ENCODE measurements at regions not wholly inside any gene's neighbourhood (a gene's known extent, or its start where the extent isn't known, plus 50 kb on each side); places are given as distances from the start of the nearest gene placed in this dataset.

GRCh38 chr6:169051371-169051770, 202.3 kb downstream of the THBS2 start:
- TF ChIP-seq YY1 (IDR thresholded peaks at IDR 0.05; ENCODE audit: low read depth) = no peak
- TF ChIP-seq, protein P1, sequence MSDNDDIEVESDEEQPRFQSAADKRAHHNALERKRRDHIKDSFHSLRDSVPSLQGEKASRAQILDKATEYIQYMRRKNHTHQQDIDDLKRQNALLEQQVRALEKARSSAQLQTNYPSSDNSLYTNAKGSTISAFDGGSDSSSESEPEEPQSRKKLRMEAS (IDR thresholded peaks at IDR 0.05) = no peak
- TF ChIP-seq TEAD4 (IDR thresholded peaks at IDR 0.05) = no peak
- no peak for TF ChIP-seq USF1 (IDR thresholded peaks at IDR 0.05)
- TF ChIP-seq, protein P2, sequence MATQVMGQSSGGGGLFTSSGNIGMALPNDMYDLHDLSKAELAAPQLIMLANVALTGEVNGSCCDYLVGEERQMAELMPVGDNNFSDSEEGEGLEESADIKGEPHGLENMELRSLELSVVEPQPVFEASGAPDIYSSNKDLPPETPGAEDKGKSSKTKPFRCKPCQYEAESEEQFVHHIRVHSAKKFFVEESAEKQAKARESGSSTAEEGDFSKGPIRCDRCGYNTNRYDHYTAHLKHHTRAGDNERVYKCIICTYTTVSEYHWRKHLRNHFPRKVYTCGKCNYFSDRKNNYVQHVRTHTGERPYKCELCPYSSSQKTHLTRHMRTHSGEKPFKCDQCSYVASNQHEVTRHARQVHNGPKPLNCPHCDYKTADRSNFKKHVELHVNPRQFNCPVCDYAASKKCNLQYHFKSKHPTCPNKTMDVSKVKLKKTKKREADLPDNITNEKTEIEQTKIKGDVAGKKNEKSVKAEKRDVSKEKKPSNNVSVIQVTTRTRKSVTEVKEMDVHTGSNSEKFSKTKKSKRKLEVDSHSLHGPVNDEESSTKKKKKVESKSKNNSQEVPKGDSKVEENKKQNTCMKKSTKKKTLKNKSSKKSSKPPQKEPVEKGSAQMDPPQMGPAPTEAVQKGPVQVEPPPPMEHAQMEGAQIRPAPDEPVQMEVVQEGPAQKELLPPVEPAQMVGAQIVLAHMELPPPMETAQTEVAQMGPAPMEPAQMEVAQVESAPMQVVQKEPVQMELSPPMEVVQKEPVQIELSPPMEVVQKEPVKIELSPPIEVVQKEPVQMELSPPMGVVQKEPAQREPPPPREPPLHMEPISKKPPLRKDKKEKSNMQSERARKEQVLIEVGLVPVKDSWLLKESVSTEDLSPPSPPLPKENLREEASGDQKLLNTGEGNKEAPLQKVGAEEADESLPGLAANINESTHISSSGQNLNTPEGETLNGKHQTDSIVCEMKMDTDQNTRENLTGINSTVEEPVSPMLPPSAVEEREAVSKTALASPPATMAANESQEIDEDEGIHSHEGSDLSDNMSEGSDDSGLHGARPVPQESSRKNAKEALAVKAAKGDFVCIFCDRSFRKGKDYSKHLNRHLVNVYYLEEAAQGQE (IDR thresholded peaks at IDR 0.05; ENCODE audit: low read depth) = no peak
- no peak for TF ChIP-seq NFIC (IDR thresholded peaks at IDR 0.05)
- no peak for TF ChIP-seq EGR1 (IDR thresholded peaks at IDR 0.05)
- TF ChIP-seq ZBTB7A (IDR thresholded peaks at IDR 0.05; ENCODE audit: low read depth) = no peak
- TF ChIP-seq TCF12 (IDR thresholded peaks at IDR 0.05; ENCODE audit: low read depth) = no peak
- TF ChIP-seq RAD21 (IDR thresholded peaks at IDR 0.05; ENCODE audit: low read depth) = no peak
- TF ChIP-seq CEBPB (IDR thresholded peaks at IDR 0.05) = no peak
- no peak for TF ChIP-seq EP300 (IDR thresholded peaks at IDR 0.05; ENCODE audit: borderline replicate concordance)

DNA sequence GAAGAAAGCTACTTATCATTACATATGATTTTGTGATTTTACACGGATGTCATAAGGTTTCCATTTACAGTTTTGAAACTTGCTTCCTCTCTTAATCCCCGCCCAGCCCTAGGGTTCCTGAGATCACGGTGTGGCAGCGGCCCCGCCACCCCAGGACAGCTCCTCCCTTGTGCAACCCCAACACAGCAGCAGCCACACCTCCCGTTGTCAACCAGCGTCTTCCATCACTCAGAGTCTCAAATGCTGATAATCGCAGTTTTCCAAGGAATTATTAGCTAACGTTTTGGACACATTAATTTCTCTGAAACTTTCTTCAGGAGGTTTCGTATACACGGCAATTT, 204.8 kb downstream of the THBS2 start:
- TF ChIP-seq, protein P1 (IDR thresholded peaks at IDR 0.05) = no peak
- TF ChIP-seq USF1 (IDR thresholded peaks at IDR 0.05) (no peak), YY1 (IDR thresholded peaks at IDR 0.05; ENCODE audit: low read depth) (no peak), TEAD4 (IDR thresholded peaks at IDR 0.05) (no peak), CEBPB (IDR thresholded peaks at IDR 0.05) (no peak), EP300 (IDR thresholded peaks at IDR 0.05; ENCODE audit: borderline replicate concordance) (no peak), RAD21 (IDR thresholded peaks at IDR 0.05; ENCODE audit: low read depth) (no peak), ZBTB7A (IDR thresholded peaks at IDR 0.05; ENCODE audit: low read depth) (no peak), NFIC (IDR thresholded peaks at IDR 0.05) (no peak)

GRCh38 chr6:169048185-169048864, 205.3 kb downstream of the THBS2 start:
- TF ChIP-seq CEBPB (IDR thresholded peaks at IDR 0.05) (no peak), EP300 (IDR thresholded peaks at IDR 0.05; ENCODE audit: borderline replicate concordance) (no peak), NFIC (IDR thresholded peaks at IDR 0.05) (no peak), YY1 (IDR thresholded peaks at IDR 0.05; ENCODE audit: low read depth) (no peak), CREB1 (IDR thresholded peaks at IDR 0.05; ENCODE audit: low read depth) (no peak), RAD21 (IDR thresholded peaks at IDR 0.05; ENCODE audit: low read depth) (no peak), TEAD4 (IDR thresholded peaks at IDR 0.05) (no peak), EGR1 (IDR thresholded peaks at IDR 0.05) (no peak), TAF1 (IDR thresholded peaks at IDR 0.05; ENCODE audit: low read depth) (no peak), TCF12 (IDR thresholded peaks at IDR 0.05; ENCODE audit: low read depth) (no peak), ZBTB7A (IDR thresholded peaks at IDR 0.05; ENCODE audit: low read depth) (no peak), USF1 (IDR thresholded peaks at IDR 0.05) (no peak), FOXM1 (IDR thresholded peaks at IDR 0.05; ENCODE audit: borderline replicate concordance, low read depth) (no peak)
- TF ChIP-seq, protein P1 (IDR thresholded peaks at IDR 0.05) = no peak
- TF ChIP-seq, protein P2 (IDR thresholded peaks at IDR 0.05; ENCODE audit: low read depth) = no peak

DNA sequence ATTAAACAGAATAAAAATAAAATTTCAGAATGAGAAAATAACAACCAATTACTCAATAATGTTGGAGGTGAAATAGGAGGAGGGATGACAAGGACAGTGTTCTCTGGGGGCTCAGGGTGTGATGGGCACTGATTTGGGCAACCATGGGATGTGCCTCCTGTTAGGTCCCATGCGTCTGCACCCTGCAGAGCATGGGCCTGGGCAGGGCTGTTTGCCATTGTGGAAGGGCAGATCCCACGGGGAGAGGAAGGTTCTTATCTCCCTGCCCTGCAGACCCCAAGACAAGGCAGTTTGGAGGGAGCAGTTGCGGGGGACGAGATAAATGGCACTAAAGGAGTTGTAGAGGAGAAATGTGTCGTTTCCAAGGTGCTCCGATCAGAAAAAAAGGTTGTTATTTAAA, 206.3 kb downstream of the THBS2 start:
- TF ChIP-seq RAD21 (IDR thresholded peaks at IDR 0.05; ENCODE audit: low read depth) (no peak), USF1 (IDR thresholded peaks at IDR 0.05) (no peak), ZBTB7A (IDR thresholded peaks at IDR 0.05; ENCODE audit: low read depth) (no peak), CREB1 (IDR thresholded peaks at IDR 0.05; ENCODE audit: low read depth) (no peak), CEBPB (IDR thresholded peaks at IDR 0.05) (no peak), TEAD4 (IDR thresholded peaks at IDR 0.05) (no peak), FOXM1 (IDR thresholded peaks at IDR 0.05; ENCODE audit: borderline replicate concordance, low read depth) (no peak), YY1 (IDR thresholded peaks at IDR 0.05; ENCODE audit: low read depth) (no peak), TAF1 (IDR thresholded peaks at IDR 0.05; ENCODE audit: low read depth) (no peak), EGR1 (IDR thresholded peaks at IDR 0.05) (no peak)
- TF ChIP-seq, protein P1 (IDR thresholded peaks at IDR 0.05) = no peak
- TF ChIP-seq, protein P2 (IDR thresholded peaks at IDR 0.05; ENCODE audit: low read depth) = no peak
